ENCODE measurements at regions not wholly inside any gene's neighbourhood (a gene's known extent, or its start where the extent isn't known, plus 50 kb on each side); places are given as distances from the start of the nearest gene placed in this dataset.

GRCh38 chr18:52156166-52156565, 183.8 kb upstream of the DCC start:
- no peaks in the 10 kb centered on the region for H4K20me1 ChIP-seq (ENCODE audit: insufficient read depth, low read length)
- Mint-ChIP-seq H3K27me3 (ENCODE audit: low read depth in 3 of 3) (no peaks in the 10 kb centered on the region), H3K4me3 (no peak overlapping the region), H3K9me3 (peaks cover 0 to 15% (median 4%) of the 10 kb centered on the region in 7 donors), H3K27ac (no peak overlapping the region), H3K36me3 (no peaks in the 10 kb centered on the region), H3K4me1 (no peaks in the 10 kb centered on the region)
- intact Hi-C loops (cut with micrococcal nuclease), result no loop called here
- no peak overlapping the region for H3K27ac ChIP-seq (ENCODE audit: low read depth in 1 of 2, low read length in 2 of 2)
- no peaks in the 10 kb centered on the region for H3K79me2 ChIP-seq (ENCODE audit: insufficient read depth, low read length)
- no peak overlapping the region for H3K4me3 ChIP-seq (replicated peaks in 1 of 3; ENCODE audit: low read depth in 2 of 3, low read length in 3 of 3)
- H2AFZ ChIP-seq (ENCODE audit: insufficient read depth, low read depth, low read length, poor library complexity, severe bottlenecking), result no peak overlapping the region
- TF ChIP-seq, protein P1, sequence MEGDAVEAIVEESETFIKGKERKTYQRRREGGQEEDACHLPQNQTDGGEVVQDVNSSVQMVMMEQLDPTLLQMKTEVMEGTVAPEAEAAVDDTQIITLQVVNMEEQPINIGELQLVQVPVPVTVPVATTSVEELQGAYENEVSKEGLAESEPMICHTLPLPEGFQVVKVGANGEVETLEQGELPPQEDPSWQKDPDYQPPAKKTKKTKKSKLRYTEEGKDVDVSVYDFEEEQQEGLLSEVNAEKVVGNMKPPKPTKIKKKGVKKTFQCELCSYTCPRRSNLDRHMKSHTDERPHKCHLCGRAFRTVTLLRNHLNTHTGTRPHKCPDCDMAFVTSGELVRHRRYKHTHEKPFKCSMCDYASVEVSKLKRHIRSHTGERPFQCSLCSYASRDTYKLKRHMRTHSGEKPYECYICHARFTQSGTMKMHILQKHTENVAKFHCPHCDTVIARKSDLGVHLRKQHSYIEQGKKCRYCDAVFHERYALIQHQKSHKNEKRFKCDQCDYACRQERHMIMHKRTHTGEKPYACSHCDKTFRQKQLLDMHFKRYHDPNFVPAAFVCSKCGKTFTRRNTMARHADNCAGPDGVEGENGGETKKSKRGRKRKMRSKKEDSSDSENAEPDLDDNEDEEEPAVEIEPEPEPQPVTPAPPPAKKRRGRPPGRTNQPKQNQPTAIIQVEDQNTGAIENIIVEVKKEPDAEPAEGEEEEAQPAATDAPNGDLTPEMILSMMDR (IDR thresholded peaks at IDR 0.05), result no peak
- no peak for DNase-seq
- H3K27me3 ChIP-seq (ENCODE audit: control insufficient read depth in 2 of 2, insufficient read depth in 2 of 2, low read length in 2 of 2), result no peaks in the 10 kb centered on the region
- no peak overlapping the region for H3K4me2 ChIP-seq (replicated peaks; ENCODE audit: extremely low read depth, low read length, poor library complexity, severe bottlenecking)
- H3K9ac ChIP-seq (ENCODE audit: insufficient read depth, low read length, poor library complexity, severe bottlenecking), result no peak overlapping the region
- peaks cover 6 to 13% of the 10 kb centered on the region in 2 donors for H3K9me3 ChIP-seq (replicated peaks in 1 of 2; ENCODE audit: control insufficient read depth in 1 of 2, insufficient read depth in 1 of 2, low read length in 2 of 2)
- H3K4me1 ChIP-seq (ENCODE audit: control insufficient read depth in 1 of 2, insufficient read depth in 2 of 2, low read length in 2 of 2), result no peaks in the 10 kb centered on the region
- no peaks in the 10 kb centered on the region for H3K36me3 ChIP-seq (replicated peaks in 1 of 2; ENCODE audit: control insufficient read depth in 1 of 2, insufficient read depth in 2 of 2, low read length in 2 of 2)

GRCh38 chr18:52160636-52161035, 179.4 kb upstream of the DCC start:
- Histone ChIP-seq H3K4me3 (replicated peaks in 1 of 3; ENCODE audit: low read depth in 2 of 3, low read length in 3 of 3) (no peak overlapping the region), H3K27ac (ENCODE audit: low read depth in 1 of 2, low read length in 2 of 2) (no peak overlapping the region), H2AFZ (ENCODE audit: insufficient read depth, low read depth, low read length, poor library complexity, severe bottlenecking) (no peak overlapping the region), H3K4me2 (replicated peaks; ENCODE audit: extremely low read depth, low read length, poor library complexity, severe bottlenecking) (no peak overlapping the region), H3K36me3 (replicated peaks in 1 of 2; ENCODE audit: control insufficient read depth in 1 of 2, insufficient read depth in 2 of 2, low read length in 2 of 2) (no peaks in the 10 kb centered on the region), H3K27me3 (ENCODE audit: control insufficient read depth in 2 of 2, insufficient read depth in 2 of 2, low read length in 2 of 2) (no peaks in the 10 kb centered on the region), H3K4me1 (ENCODE audit: control insufficient read depth in 1 of 2, insufficient read depth in 2 of 2, low read length in 2 of 2) (no peaks in the 10 kb centered on the region), H3K9ac (ENCODE audit: insufficient read depth, low read length, poor library complexity, severe bottlenecking) (no peak overlapping the region), H3K79me2 (ENCODE audit: insufficient read depth, low read length) (no peaks in the 10 kb centered on the region), H4K20me1 (ENCODE audit: insufficient read depth, low read length) (no peaks in the 10 kb centered on the region), H3K9me3 (replicated peaks in 1 of 2; ENCODE audit: control insufficient read depth in 1 of 2, insufficient read depth in 1 of 2, low read length in 2 of 2) (peaks cover 8 to 16% of the 10 kb centered on the region in 2 donors)
- Mint-ChIP-seq H3K27me3 (ENCODE audit: low read depth in 3 of 3) (no peaks in the 10 kb centered on the region), H3K36me3 (no peaks in the 10 kb centered on the region), H3K9me3 (peaks cover 0 to 13% (median 3%) of the 10 kb centered on the region in 7 donors), H3K27ac (no peak overlapping the region), H3K4me3 (no peak overlapping the region), H3K4me1 (no peaks in the 10 kb centered on the region)
- TF ChIP-seq, protein P1 (IDR thresholded peaks at IDR 0.05), result no peak
- 90% methylated on average over 2 of the region's 2 CpGs for WGBS (ENCODE audit: insufficient coverage)
- intact Hi-C loops (cut with micrococcal nuclease), result no loop called here
- no peak for DNase-seq

All from CD14-positive monocyte (primary cell).